GM19395 (cell line): ENCODE measurements at regions not wholly inside any gene's neighbourhood (a gene's known extent, or its start where the extent isn't known, plus 50 kb on each side); places are given as distances from the start of the nearest gene placed in this dataset.
"Not testable (repeated sequence)": the region's sequence is repeated elsewhere in the genome, so short reads cannot be mapped to it uniquely, and the experiment has no call there.

Source experiments
- ATAC-seq: cut with Tn5 transposase; IDR thresholded peaks from one replicate; pipeline ENCODE4 v1.9.1; 2021; ENCODE audit warnings: mild to moderate bottlenecking, moderate library complexity; ENCODE audit not compliant: unreplicated experiment

GRCh38 chr2:200199576-200200263 is 106.8 kb upstream of the SPATS2L start:
- ATAC-seq, result no peak

- not testable (repeated sequence) for ATAC-seq
Measured at GRCh38 chr2:200201839-200202238, 104.7 kb upstream of the SPATS2L start.

- ATAC-seq, result no peak
Measured at GRCh38 chr2:200203381-200203827, 103.1 kb upstream of the SPATS2L start.

- no peak for ATAC-seq
Measured at GRCh38 chr2:200208041-200208440, 98.5 kb upstream of the SPATS2L start.

- ATAC-seq, result no peak
Measured at GRCh38 chr2:200209030-200209429, 97.5 kb upstream of the SPATS2L start.

GRCh38 chr2:200211643-200212042 is 94.8 kb upstream of the SPATS2L start:
- ATAC-seq, result no peak

GRCh38 chr2:200212862-200213425 is 93.5 kb upstream of the SPATS2L start:
- ATAC-seq, result no peak

GRCh38 chr2:200216310-200216709 is 90.2 kb upstream of the SPATS2L start:
- no peak for ATAC-seq

GRCh38 chr2:200217320-200217719 is 89.2 kb upstream of the SPATS2L start:
- ATAC-seq, result no peak

GRCh38 chr2:200218645-200219044 is 87.8 kb upstream of the SPATS2L start:
- ATAC-seq, result no peak

- no peak for ATAC-seq
Measured at GRCh38 chr2:200219309-200220113, 87.0 kb upstream of the SPATS2L start.

- ATAC-seq, result no peak
Measured at GRCh38 chr2:200220251-200220650, 86.2 kb upstream of the SPATS2L start.

GRCh38 chr2:200221055-200221955 is 85.2 kb upstream of the SPATS2L start:
- ATAC-seq, result no peak

- ATAC-seq, result no peak
Measured at GRCh38 chr2:200222791-200223190, 83.7 kb upstream of the SPATS2L start.

- no peak for ATAC-seq
Measured at GRCh38 chr2:200223205-200223784, 83.2 kb upstream of the SPATS2L start.

- ATAC-seq, result no peak
Measured at GRCh38 chr2:200225951-200226350, 80.5 kb upstream of the SPATS2L start.

GRCh38 chr2:200226451-200227426 is 79.8 kb upstream of the SPATS2L start:
- ATAC-seq, result no peak

GRCh38 chr2:200230716-200231115 is 75.8 kb upstream of the SPATS2L start:
- no peak for ATAC-seq

- ATAC-seq, result no peak
Measured at GRCh38 chr2:200235533-200235932, 71.0 kb upstream of the SPATS2L start.
